Osteoblast (primary cell): ENCODE measurements at regions not wholly inside any gene's neighbourhood (a gene's known extent, or its start where the extent isn't known, plus 50 kb on each side); places are given as distances from the start of the nearest gene placed in this dataset.

Experiments used
- DNase-seq: peaks from one replicate; pipeline ENCODE4 v3.0.0; 2011; ENCODE audit warnings: low spot score, mixed read lengths; ENCODE audit not compliant: insufficient read length; ENCODE audit errors: missing footprints
- H2AFZ ChIP-seq: 2 replicates; pipeline ENCODE4 v1.6.0; 2011; ENCODE audit warnings: mild to moderate bottlenecking, low read length
- H3K27ac ChIP-seq: 2 replicates; pipeline ENCODE4 v1.5.1; 2011; ENCODE audit warnings: mild to moderate bottlenecking, low read depth, low read length, moderate library complexity
- H3K27me3 ChIP-seq: 2 replicates; pipeline ENCODE4 v1.6.0; 2012; ENCODE audit warnings: mild to moderate bottlenecking, control low read depth, inconsistent platforms, low read length, moderate library complexity; ENCODE audit not compliant: insufficient read depth
- H3K36me3 ChIP-seq: 2 replicates; pipeline ENCODE4 v1.5.1; 2011; ENCODE audit warnings: mild to moderate bottlenecking, low read length, control low read depth, moderate library complexity; ENCODE audit not compliant: insufficient read depth
- H3K4me1 ChIP-seq: 2 replicates; pipeline ENCODE4 v1.5.1; 2011; ENCODE audit warnings: mild to moderate bottlenecking, low read length, control low read depth, moderate library complexity; ENCODE audit not compliant: insufficient read depth
- H3K4me2 ChIP-seq: 2 replicates; pipeline ENCODE4 v1.6.0; 2011; ENCODE audit warnings: mild to moderate bottlenecking, low read length; ENCODE audit not compliant: insufficient read depth
- H3K4me3 ChIP-seq: fragments of 200-600 bp; sonication (generic); 3 replicates; pipeline ENCODE4 v1.5.1; 2012; ENCODE audit warnings: mild to moderate bottlenecking, low read length, inconsistent platforms; ENCODE audit not compliant: insufficient read depth
- H3K79me2 ChIP-seq: 2 replicates; pipeline ENCODE4 v1.6.0; 2012; ENCODE audit warnings: mild to moderate bottlenecking, low read length, control low read depth, inconsistent platforms; ENCODE audit not compliant: insufficient read depth
- H3K9me3 ChIP-seq: 2 replicates; pipeline ENCODE4 v1.5.1; 2011; ENCODE audit warnings: low read depth, low read length, control low read depth
- H4K20me1 ChIP-seq: 2 replicates; pipeline ENCODE4 v1.6.0; 2012; ENCODE audit warnings: mild to moderate bottlenecking, low read length, control low read depth; ENCODE audit not compliant: insufficient read depth
- CTCF ChIP-seq: IDR thresholded peaks from 2 replicates; pipeline ENCODE4 v1.5.1; 2011; ENCODE audit warnings: mild to moderate bottlenecking, low read depth, low read length, moderate library complexity; ENCODE audit errors: extremely low read depth

- no peak for DNase-seq
- H3K79me2 ChIP-seq: no peaks in the 10 kb centered on the region
- no peaks in the 10 kb centered on the region for H3K36me3 ChIP-seq
- no peaks in the 10 kb centered on the region for H4K20me1 ChIP-seq
- H3K27ac ChIP-seq: no peak overlapping the region
- no peak overlapping the region for H3K4me3 ChIP-seq
- TF ChIP-seq CTCF: no peak
- peaks cover 9% of the 10 kb centered on the region for H3K4me1 ChIP-seq
- H2AFZ ChIP-seq: no peak overlapping the region
- no peaks in the 10 kb centered on the region for H3K9me3 ChIP-seq
- H3K4me2 ChIP-seq: no peak overlapping the region
- H3K27me3 ChIP-seq: no peaks in the 10 kb centered on the region
Measured at GRCh38 chr12:42855362-42855950, 265.9 kb upstream of the PRICKLE1 start.

- H3K9me3 ChIP-seq: no peaks in the 10 kb centered on the region
- no peaks in the 10 kb centered on the region for H3K36me3 ChIP-seq
- H3K4me1 ChIP-seq: peaks cover 9% of the 10 kb centered on the region
- no peak overlapping the region for H3K4me3 ChIP-seq
- H3K4me2 ChIP-seq: no peak overlapping the region
- H2AFZ ChIP-seq: no peak overlapping the region
- no peaks in the 10 kb centered on the region for H3K27me3 ChIP-seq
- TF ChIP-seq CTCF: no peak
- DNase-seq: no peak
- H3K79me2 ChIP-seq: no peaks in the 10 kb centered on the region
- no peaks in the 10 kb centered on the region for H4K20me1 ChIP-seq
- no peak overlapping the region for H3K27ac ChIP-seq
Measured at GRCh38 chr12:42854826-42855225, 265.3 kb upstream of the PRICKLE1 start.

- H3K9me3 ChIP-seq: no peaks in the 10 kb centered on the region
- H3K4me3 ChIP-seq: no peak overlapping the region
- no peaks in the 10 kb centered on the region for H3K27me3 ChIP-seq
- no peaks in the 10 kb centered on the region for H4K20me1 ChIP-seq
- no peaks in the 10 kb centered on the region for H3K79me2 ChIP-seq
- TF ChIP-seq CTCF: no peak
- no peak overlapping the region for H3K27ac ChIP-seq
- no peak overlapping the region for H2AFZ ChIP-seq
- no peaks in the 10 kb centered on the region for H3K36me3 ChIP-seq
- H3K4me1 ChIP-seq: peaks cover 6% of the 10 kb centered on the region
- H3K4me2 ChIP-seq: no peak overlapping the region
- DNase-seq: no peak
Measured at GRCh38 chr12:42854208-42854607, 264.7 kb upstream of the PRICKLE1 start.

- Histone ChIP-seq H3K4me3 (no peak overlapping the region), H3K4me1 (no peaks in the 10 kb centered on the region), H3K27me3 (no peaks in the 10 kb centered on the region), H3K4me2 (no peak overlapping the region), H3K36me3 (no peaks in the 10 kb centered on the region), H3K79me2 (no peaks in the 10 kb centered on the region), H3K27ac (no peak overlapping the region), H4K20me1 (no peaks in the 10 kb centered on the region), H2AFZ (no peak overlapping the region), H3K9me3 (no peaks in the 10 kb centered on the region)
- TF ChIP-seq CTCF: no peak
- no peak for DNase-seq
Measured at GRCh38 chr12:42853370-42854140, 264.0 kb upstream of the PRICKLE1 start.
